Nephron (organoid): ENCODE measurements at regions not wholly inside any gene's neighbourhood (a gene's known extent, or its start where the extent isn't known, plus 50 kb on each side); places are given as distances from the start of the nearest gene placed in this dataset.

Source experiments
- H3K27ac Mint-ChIP-seq, 3 experiments: 2 replicates each; pipeline ENCODE4 v1.8.0; 2020; ENCODE audit warnings: mixed read lengths in 3 of 3, mild to moderate bottlenecking in 2 of 3, moderate library complexity in 1 of 3
- H3K27me3 Mint-ChIP-seq: 2 replicates; pipeline ENCODE4 v1.8.0; 2021; ENCODE audit warnings: low read depth, mild to moderate bottlenecking, moderate library complexity, mixed read lengths
- H3K36me3 Mint-ChIP-seq: 2 replicates; pipeline ENCODE4 v1.8.0; 2020; ENCODE audit warnings: low read depth, mixed read lengths
- H3K4me1 Mint-ChIP-seq: 2 replicates; pipeline ENCODE4 v1.8.0; 2020; ENCODE audit warnings: mixed read lengths
- H3K4me3 Mint-ChIP-seq, 3 experiments: 2 replicates each; pipeline ENCODE4 v1.8.0; 2020; ENCODE audit warnings: mild to moderate bottlenecking in 3 of 3, mixed read lengths in 3 of 3, moderate library complexity in 2 of 3
- H3K9me3 Mint-ChIP-seq: 2 replicates; pipeline ENCODE4 v1.8.0; 2020; ENCODE audit warnings: mixed read lengths
- TF ChIP-seq, protein P1 (sequence below), 3 experiments: fragments of 200-600 bp; sonication (generic); IDR thresholded peaks; one replicate each; pipeline ENCODE4 v1.5.0; 2021; ENCODE audit warnings: antibody characterized with exemption in 3 of 3; ENCODE audit not compliant: unreplicated experiment in 3 of 3

DNA sequence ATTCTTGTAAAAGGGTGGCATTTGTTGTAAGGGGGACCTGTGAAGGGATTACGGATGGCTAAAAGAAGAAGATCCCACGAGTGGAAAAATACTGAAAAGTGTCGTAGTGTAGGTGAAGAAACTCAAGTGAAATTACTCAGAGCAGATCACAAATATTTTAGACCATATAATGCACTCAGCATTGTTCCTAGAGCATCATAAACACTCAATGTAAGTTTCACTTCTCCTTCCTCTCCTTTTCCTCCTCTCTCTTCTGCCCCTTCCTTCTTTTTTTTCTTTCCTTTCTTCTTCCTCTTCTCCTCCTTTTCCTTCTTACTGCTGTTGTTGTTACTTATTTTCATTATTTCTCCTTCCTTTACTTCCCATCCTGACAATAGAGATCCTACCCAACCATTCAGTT lies 445.6 kb downstream of the ADAMTS20 start:
- TF ChIP-seq, protein P1, sequence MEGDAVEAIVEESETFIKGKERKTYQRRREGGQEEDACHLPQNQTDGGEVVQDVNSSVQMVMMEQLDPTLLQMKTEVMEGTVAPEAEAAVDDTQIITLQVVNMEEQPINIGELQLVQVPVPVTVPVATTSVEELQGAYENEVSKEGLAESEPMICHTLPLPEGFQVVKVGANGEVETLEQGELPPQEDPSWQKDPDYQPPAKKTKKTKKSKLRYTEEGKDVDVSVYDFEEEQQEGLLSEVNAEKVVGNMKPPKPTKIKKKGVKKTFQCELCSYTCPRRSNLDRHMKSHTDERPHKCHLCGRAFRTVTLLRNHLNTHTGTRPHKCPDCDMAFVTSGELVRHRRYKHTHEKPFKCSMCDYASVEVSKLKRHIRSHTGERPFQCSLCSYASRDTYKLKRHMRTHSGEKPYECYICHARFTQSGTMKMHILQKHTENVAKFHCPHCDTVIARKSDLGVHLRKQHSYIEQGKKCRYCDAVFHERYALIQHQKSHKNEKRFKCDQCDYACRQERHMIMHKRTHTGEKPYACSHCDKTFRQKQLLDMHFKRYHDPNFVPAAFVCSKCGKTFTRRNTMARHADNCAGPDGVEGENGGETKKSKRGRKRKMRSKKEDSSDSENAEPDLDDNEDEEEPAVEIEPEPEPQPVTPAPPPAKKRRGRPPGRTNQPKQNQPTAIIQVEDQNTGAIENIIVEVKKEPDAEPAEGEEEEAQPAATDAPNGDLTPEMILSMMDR (IDR thresholded peaks at IDR 0.05; ENCODE audit: unreplicated experiment in 3 of 3) = no peak
- Mint-ChIP-seq H3K4me3 (no peak overlapping the region), H3K27me3 (no peaks in the 10 kb centered on the region), H3K9me3 (no peaks in the 10 kb centered on the region), H3K27ac (peak overlapping the region in 2 of 3 experiments; percentile 47 to 78), H3K4me1 (peaks cover 54% of the 10 kb centered on the region), H3K36me3 (peaks cover 3% of the 10 kb centered on the region)

DNA sequence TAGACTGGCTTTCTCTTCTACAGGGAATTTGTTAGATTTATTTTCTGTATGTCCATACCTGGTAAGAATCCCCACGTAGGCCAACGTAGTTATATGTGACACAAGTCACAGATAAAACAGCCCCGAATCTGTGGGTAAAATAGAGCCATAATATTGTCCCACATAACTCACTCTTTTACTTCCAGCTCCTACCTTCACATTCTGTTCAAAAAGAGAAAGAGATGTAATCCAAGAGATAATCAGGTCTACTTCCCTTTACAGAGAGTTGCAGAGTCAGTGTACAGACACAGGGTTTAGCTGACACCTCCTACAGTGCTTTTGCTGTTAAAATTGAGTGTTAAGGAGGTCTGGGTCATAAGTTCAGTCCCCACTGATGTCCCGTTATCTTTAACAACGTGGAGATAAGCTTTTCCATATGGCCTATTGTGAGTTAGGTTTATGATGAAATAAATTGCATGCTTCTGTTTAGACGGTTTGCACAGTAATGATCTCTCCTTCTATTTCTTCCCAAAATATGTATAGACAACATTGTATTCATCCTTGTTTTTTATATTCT lies 446.5 kb downstream of the ADAMTS20 start:
- Mint-ChIP-seq H3K4me3 (no peak overlapping the region), H3K36me3 (peaks cover 3% of the 10 kb centered on the region), H3K9me3 (no peaks in the 10 kb centered on the region), H3K4me1 (peaks cover 52% of the 10 kb centered on the region), H3K27me3 (no peaks in the 10 kb centered on the region), H3K27ac (peak overlapping the region; percentile 47 to 78 (median 53))
- TF ChIP-seq, protein P1 (IDR thresholded peaks at IDR 0.05; ENCODE audit: unreplicated experiment in 3 of 3) = no peak

DNA sequence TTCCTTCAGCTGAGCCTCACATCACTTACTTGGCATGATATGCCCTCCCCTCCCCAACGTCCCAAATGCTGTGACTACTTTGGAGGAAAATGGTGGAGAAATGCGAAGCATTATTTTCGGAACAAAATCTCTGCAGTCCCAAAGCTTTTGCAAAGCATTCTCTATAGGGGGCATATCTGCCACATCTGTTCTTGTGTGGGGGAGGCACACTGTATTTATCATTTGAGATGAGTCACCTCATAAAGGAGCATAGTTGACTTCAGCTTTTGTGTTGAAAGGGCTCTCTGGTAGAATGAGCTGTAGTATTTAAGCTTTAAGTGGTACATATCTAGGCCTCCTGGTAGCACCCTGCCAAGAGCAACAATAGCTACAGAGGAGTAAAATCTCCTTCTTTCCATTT lies 447.5 kb downstream of the ADAMTS20 start:
- TF ChIP-seq, protein P1 (IDR thresholded peaks at IDR 0.05; ENCODE audit: unreplicated experiment in 3 of 3) = no peak
- Mint-ChIP-seq H3K4me1 (peaks cover 46% of the 10 kb centered on the region), H3K4me3 (peak overlapping the region in 1 of 3 experiments; percentile 31), H3K27ac (peak overlapping the region; percentile 54 to 93 (median 90)), H3K36me3 (peaks cover 3% of the 10 kb centered on the region), H3K9me3 (no peaks in the 10 kb centered on the region), H3K27me3 (no peaks in the 10 kb centered on the region)

DNA sequence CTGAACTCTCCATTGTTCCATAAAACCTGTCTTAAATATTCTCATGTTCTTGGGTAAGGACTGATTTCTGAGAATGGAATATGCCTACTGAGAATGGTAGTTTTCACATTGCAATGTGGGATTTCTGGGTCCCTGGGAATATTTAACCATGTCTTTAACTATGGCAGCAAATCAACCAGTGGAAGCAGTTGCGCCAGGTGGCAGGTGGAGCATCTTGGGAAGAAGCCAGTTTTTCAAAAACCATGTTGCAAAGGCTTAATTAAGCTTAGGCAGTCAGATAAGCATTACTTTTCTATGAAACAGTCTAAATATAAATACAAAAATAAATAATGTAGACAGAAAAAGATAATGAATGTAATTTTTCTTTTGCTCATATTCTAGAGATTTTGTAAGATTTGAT lies 448.1 kb downstream of the ADAMTS20 start:
- TF ChIP-seq, protein P1 (IDR thresholded peaks at IDR 0.05; ENCODE audit: unreplicated experiment in 3 of 3) = no peak
- Mint-ChIP-seq H3K27ac (no peak overlapping the region), H3K4me1 (peaks cover 48% of the 10 kb centered on the region), H3K36me3 (peaks cover under 1% of the 10 kb centered on the region), H3K27me3 (no peaks in the 10 kb centered on the region), H3K9me3 (no peaks in the 10 kb centered on the region), H3K4me3 (no peak overlapping the region)

DNA sequence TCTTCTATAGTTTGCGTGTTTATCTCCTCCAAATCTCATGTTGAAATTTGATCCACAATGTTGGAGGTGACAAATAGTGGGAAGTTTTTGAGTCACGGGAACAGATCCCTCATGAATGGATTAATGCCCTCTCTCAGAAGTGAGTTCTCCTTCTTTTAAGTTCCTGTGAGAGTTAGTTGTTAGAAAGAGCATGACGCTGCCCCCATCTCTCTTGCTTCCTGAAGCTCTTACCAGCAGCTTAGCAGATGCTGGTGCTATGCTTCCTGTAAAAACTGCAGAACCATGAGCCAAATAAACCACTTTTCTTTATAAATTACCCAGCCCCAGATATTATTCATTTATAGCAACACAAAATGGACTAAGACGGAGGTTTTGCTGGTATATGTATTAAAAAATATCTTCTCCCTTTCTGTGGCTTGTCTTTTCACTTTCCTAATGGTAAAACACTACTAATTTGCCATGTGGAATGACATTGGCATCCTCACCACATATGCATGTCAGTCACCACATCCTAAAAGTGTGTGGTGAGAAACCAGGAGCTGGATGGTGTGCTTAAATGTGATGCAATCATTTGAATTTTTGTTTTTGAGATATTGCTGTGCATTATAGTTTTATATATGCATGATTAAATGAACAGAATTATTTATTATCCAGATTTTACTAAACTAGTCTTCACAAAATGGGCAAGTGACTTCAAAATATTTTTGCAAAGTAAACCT lies 449.3 kb downstream of the ADAMTS20 start:
- Mint-ChIP-seq H3K4me3 (no peak overlapping the region), H3K27me3 (no peaks in the 10 kb centered on the region), H3K9me3 (no peaks in the 10 kb centered on the region), H3K27ac (no peak overlapping the region), H3K36me3 (no peaks in the 10 kb centered on the region), H3K4me1 (peaks cover 50% of the 10 kb centered on the region)
- TF ChIP-seq, protein P1 (IDR thresholded peaks at IDR 0.05; ENCODE audit: unreplicated experiment in 3 of 3) = no peak

DNA sequence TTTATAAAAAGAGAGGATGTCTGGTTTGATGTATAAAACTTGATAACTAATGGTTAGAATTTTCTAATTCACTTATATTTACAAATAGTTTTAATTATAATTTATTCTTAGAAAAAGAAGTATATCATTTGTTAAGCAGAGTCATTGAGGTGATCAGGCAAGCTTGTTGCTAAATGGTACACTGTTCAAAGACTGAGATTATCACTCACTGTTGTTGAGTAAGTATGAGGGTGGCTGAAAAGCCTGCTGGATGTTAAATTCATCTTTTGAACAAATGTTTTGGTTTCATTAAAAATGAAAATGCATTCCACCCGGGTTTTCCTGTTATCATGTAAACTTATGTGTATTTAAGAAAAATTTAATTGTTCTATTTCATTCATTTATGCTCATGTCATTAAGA lies 451.8 kb downstream of the ADAMTS20 start:
- H3K27me3 Mint-ChIP-seq = no peaks in the 10 kb centered on the region
- H3K4me3 Mint-ChIP-seq = no peak overlapping the region
- H3K9me3 Mint-ChIP-seq = no peaks in the 10 kb centered on the region
- H3K4me1 Mint-ChIP-seq = peaks cover 38% of the 10 kb centered on the region
- TF ChIP-seq, protein P1 (IDR thresholded peaks at IDR 0.05; ENCODE audit: unreplicated experiment in 3 of 3) = no peak
- H3K36me3 Mint-ChIP-seq = no peaks in the 10 kb centered on the region
- H3K27ac Mint-ChIP-seq = no peak overlapping the region
